HepG2 (cell line): ENCODE measurements at regions not wholly inside any gene's neighbourhood (a gene's known extent, or its start where the extent isn't known, plus 50 kb on each side); places are given as distances from the start of the nearest gene placed in this dataset.

Source experiments
- ATAC-seq: fragments of 200-7000 bp; cut with Tn5 transposase; 3 replicates; pipeline ENCODE4 v1.9.1; 2020; ENCODE audit warnings: mild to moderate bottlenecking, moderate library complexity
- BruUV-seq: library from RNA; stranded (reverse); fragments of 400-500 nt; replicated peaks from 2 replicates; lab custom pipeline; 2021; lab: Mats Ljungman, UMichigan
- CTCF ChIA-PET: fragments of 300-600 bp; formaldehyde crosslinking; extraction: SDS; loops from one replicate; lab custom pipeline; 2021; ENCODE audit warnings: low total read pairs, inconsistent platforms, low intra/inter-chr PET ratio; lab: Yijun Ruan, JAX
- POLR2A ChIA-PET: fragments of 350-600 bp; sonication (Branson Sonifier 250); formaldehyde crosslinking; loops from one replicate; lab custom pipeline; 2020; ENCODE audit warnings: antibody characterized with exemption, inconsistent platforms; lab: Yijun Ruan, JAX
- DNase-seq: peaks from one replicate; pipeline ENCODE4 v3.0.0-alpha.2; 2015; ENCODE audit warnings: low spot score
- FAIRE-seq: peaks from 3 replicates; lab custom pipeline; 2011; peaks lifted over from hg19 to GRCh38; lab: Jason Lieb, UNC
- H2AFZ ChIP-seq: one replicate; pipeline ENCODE4 v1.6.1; 2011; ENCODE audit warnings: low read length, inconsistent platforms
- H3K27ac ChIP-seq: fragments of 300-600 bp; 3 replicates; pipeline ENCODE4 v1.8.0; 2011; ENCODE audit warnings: mixed run types, mild to moderate bottlenecking, mixed read lengths, low read length, inconsistent platforms; ENCODE audit not compliant: insufficient read depth; ENCODE audit errors: extremely low read length
- H3K27me3 ChIP-seq, 2 experiments: fragments of 200-600 bp in 1 of 2; 2 replicates in 1 of 2; 3 replicates in 1 of 2; pipeline versions ENCODE4 v1.6.0 to v1.8.0; 2011; ENCODE audit warnings: low read length in 2 of 2, mild to moderate bottlenecking in 2 of 2, moderate library complexity in 2 of 2, inconsistent platforms in 1 of 2; ENCODE audit not compliant: insufficient read depth in 2 of 2, control insufficient read depth in 1 of 2
- H3K36me3 ChIP-seq, 2 experiments: fragments of 200-600 bp in 1 of 2; replicated peaks in 1 of 2; 2 replicates in 1 of 2; 3 replicates in 1 of 2; pipeline versions ENCODE4 v1.5.1 to v1.8.0; 2011; ENCODE audit warnings: low read length in 2 of 2, inconsistent platforms in 1 of 2; ENCODE audit not compliant: insufficient read depth in 2 of 2, control insufficient read depth in 1 of 2
- H3K4me1 ChIP-seq: 2 replicates; pipeline ENCODE4 v1.5.1; 2012; ENCODE audit warnings: low read length, inconsistent platforms; ENCODE audit not compliant: insufficient read depth
- H3K4me2 ChIP-seq: 2 replicates; pipeline ENCODE4 v1.6.0; 2011; ENCODE audit warnings: low read depth, low read length, inconsistent platforms
- H3K4me3 ChIP-seq, 3 experiments: fragments of 200-600 bp in 1 of 3; sonication (generic), shearing (Covaris generic) in 1 of 3; replicated peaks in 1 of 3; 2 replicates each; pipeline ENCODE4 v1.5.1; 2011 to 2016; ENCODE audit warnings: low read length in 3 of 3, inconsistent platforms in 2 of 3, low read depth in 2 of 3, mild to moderate bottlenecking in 2 of 3, control low read depth in 1 of 3, mixed read lengths in 1 of 3; ENCODE audit not compliant: insufficient read depth in 1 of 3
- H3K79me2 ChIP-seq: one replicate; pipeline ENCODE4 v1.6.1; 2011; ENCODE audit warnings: low read length, inconsistent platforms; ENCODE audit not compliant: insufficient read depth
- H3K9ac ChIP-seq: 2 replicates; pipeline ENCODE4 v1.6.0; 2011; ENCODE audit warnings: mild to moderate bottlenecking, low read depth, low read length, inconsistent platforms; ENCODE audit not compliant: insufficient read depth
- H3K9me3 ChIP-seq: 2 replicates; pipeline ENCODE4 v1.5.1; 2012; ENCODE audit warnings: mild to moderate bottlenecking, low read length
- H4K20me1 ChIP-seq: 2 replicates; pipeline ENCODE4 v1.6.0; 2011; ENCODE audit warnings: inconsistent platforms, mild to moderate bottlenecking, low read length, moderate library complexity; ENCODE audit not compliant: insufficient read depth
- CENPT ChIP-seq: sonication (generic); formaldehyde crosslinking; IDR thresholded peaks from 2 replicates; pipeline ENCODE4 v1.8.0; 2022; ENCODE audit warnings: low read depth, mild to moderate bottlenecking, moderate library complexity, missing genetic modification reagents
- ELK4 ChIP-seq: sonication (generic); formaldehyde crosslinking; IDR thresholded peaks from 2 replicates; pipeline ENCODE4 v1.9.0; 2021; ENCODE audit warnings: missing genetic modification reagents, borderline replicate concordance
- FOXO4 ChIP-seq: sonication (generic); formaldehyde crosslinking; conservative IDR thresholded peaks from 2 replicates; pipeline ENCODE4 v1.8.1; 2023; ENCODE audit warnings: missing genetic modification reagents
- IKZF5 ChIP-seq: IDR thresholded peaks from 2 replicates; pipeline ENCODE4 v1.6.1; 2018; ENCODE audit warnings: missing genetic modification reagents, mild to moderate bottlenecking, missing compliant biosample characterization
- MBD4 ChIP-seq: IDR thresholded peaks from 2 replicates; pipeline ENCODE4 v1.6.1; 2012; ENCODE audit warnings: low read length, inconsistent platforms, borderline replicate concordance
- MLXIP ChIP-seq: sonication (generic); formaldehyde crosslinking; IDR thresholded peaks from 2 replicates; pipeline ENCODE4 v1.9.0; 2021; ENCODE audit warnings: missing genetic modification reagents, borderline replicate concordance
- PRMT3 ChIP-seq: sonication (generic); formaldehyde crosslinking; IDR thresholded peaks from 2 replicates; pipeline ENCODE4 v1.8.1; 2022; ENCODE audit warnings: low read depth, mild to moderate bottlenecking, moderate library complexity, missing genetic modification reagents, borderline replicate concordance
- ZBTB10 ChIP-seq: sonication (generic); formaldehyde crosslinking; IDR thresholded peaks from 2 replicates; pipeline ENCODE4 v1.4.0; 2020; ENCODE audit warnings: missing genetic modification reagents, borderline replicate concordance
- ZNF839 ChIP-seq: sonication (generic); formaldehyde crosslinking; IDR thresholded peaks from 2 replicates; pipeline ENCODE4 v1.4.0; 2020; ENCODE audit warnings: missing genetic modification reagents, mild to moderate bottlenecking, borderline replicate concordance
- WGBS: methylation state at CpG from one replicate; pipeline ENCODE4 v1.1.6; 2017; ENCODE audit warnings: low lambda C conversion rate; 5-methylcytosine and 5-hydroxymethylcytosine counted together
- in situ Hi-C: cut with HindIII; loops from 2 replicates; pipeline ENCODE4 v1.10.0; 2017; ENCODE audit warnings: low pct_unique_long_range_greater_than_20kb; ENCODE audit not compliant: extremely low pct_ligation_motif_present
- intact Hi-C: fragments of 100-400 bp; cut with micrococcal nuclease; formaldehyde crosslinking; loops from one replicate; pipeline ENCODE4 v1.10.0; 2022; ENCODE audit not compliant: unreplicated experiment

GRCh38 chr15:62760538-62760937 is 282.0 kb upstream of the TPM1 start:
- H3K27me3 ChIP-seq: no peaks in the 10 kb centered on the region

More at GRCh38 chr15:62760538-62760937, 282.0 kb upstream of the TPM1 start:
- Histone ChIP-seq H4K20me1 (no peaks in the 10 kb centered on the region), H3K36me3 (peaks cover 2 to 3% of the 10 kb centered on the region in 2 experiments; a peak in 2 of 5 replicates), H3K27ac (no peak overlapping the region), H3K4me1 (peaks cover 51% of the 10 kb centered on the region), H3K9me3 (no peaks in the 10 kb centered on the region), H3K9ac (no peak overlapping the region), H3K4me3 (no peak overlapping the region), H3K4me2 (no peak overlapping the region), H3K79me2 (no peaks in the 10 kb centered on the region), H2AFZ (no peak overlapping the region)
- ChIA-PET CTCF (no interaction called here), POLR2A (no interaction called here)
- in situ Hi-C loops (no loop called here), intact Hi-C loops (no loop called here)
- no TSS peak for BruUV-seq
- TF ChIP-seq ZBTB10 (CRISPR knock-in tag) (no peak), MLXIP (CRISPR knock-in tag) (no peak), CENPT (CRISPR knock-in tag) (no peak), IKZF5 (CRISPR knock-in tag) (no peak), ZNF839 (no peak), FOXO4 (CRISPR knock-in tag) (0 out of 2 replicates have a peak, but pooled peaks have one; percentile 29), PRMT3 (CRISPR knock-in tag) (no peak), MBD4 (no peak), ELK4 (CRISPR knock-in tag) (no peak)
- WGBS: 95% methylated on average over 2 of the region's 3 CpGs
- no peak for ATAC-seq
- DNase-seq: no peak
- no peak for FAIRE-seq
